Ureter (tissue), 1 donor: ENCODE measurements at regions not wholly inside any gene's neighbourhood (a gene's known extent, or its start where the extent isn't known, plus 50 kb on each side); places are given as distances from the start of the nearest gene placed in this dataset.
"Not testable (repeated sequence)": the region's sequence is repeated elsewhere in the genome, so short reads cannot be mapped to it uniquely, and the experiment has no call there.

Experiments
- DNase-seq: peaks from one replicate; pipeline ENCODE4 v3.0.0-alpha.2; 2020; ENCODE audit warnings: low spot score
- donor health status: DM: yes; HTN: yes; CAD: no.

DNA sequence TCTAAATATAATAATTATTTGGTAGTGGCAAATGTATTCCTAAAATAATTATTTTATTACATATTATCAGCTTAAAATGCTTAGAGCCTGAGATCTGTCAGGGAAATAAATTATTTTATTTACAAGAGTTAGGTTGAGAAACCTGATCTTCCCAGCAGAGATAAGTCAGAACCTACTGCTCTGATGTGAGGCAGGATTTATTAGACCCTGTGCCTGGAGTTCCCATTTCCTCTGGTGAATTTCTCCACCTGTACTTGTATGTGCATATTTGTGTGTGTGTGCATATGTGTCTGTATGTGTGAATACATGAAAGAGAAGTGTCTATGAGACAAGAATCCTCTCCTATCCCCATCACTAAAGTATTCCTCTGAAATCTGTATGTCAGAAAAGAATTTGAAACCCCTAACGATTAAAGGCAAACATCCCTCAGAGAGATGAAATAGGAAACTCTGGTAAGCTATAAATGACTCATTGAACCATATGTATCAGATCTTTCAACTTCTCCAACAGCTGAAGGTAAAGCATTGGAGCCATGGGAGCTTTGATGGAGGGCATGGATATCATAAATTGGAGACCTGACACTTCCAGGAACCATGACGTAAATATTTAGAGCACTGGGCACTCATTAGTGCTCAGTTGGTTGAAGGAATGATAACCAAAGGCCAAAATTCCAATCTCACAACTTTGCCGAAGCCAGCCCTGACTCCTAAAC, 190.9 kb downstream of the XPNPEP1 start:
- no peak for DNase-seq

DNA sequence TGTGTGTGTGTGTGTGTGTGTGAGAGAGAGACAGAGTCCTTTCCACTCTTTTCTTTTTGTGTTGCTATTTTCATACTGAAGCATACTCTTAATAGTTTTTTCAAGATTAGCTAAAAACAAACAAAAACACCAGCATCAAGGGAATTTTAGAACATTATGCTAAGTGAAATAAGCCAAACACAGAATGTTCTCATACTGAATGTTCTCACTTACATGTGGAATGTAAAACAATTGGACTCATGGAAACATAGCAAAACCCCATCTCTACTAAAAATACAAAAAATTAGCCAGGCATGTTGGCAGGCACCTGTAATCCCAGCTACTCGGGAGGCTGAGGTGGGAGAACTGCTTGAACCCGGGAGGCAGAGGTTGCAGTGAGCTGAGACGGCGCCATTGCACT, 193.4 kb downstream of the XPNPEP1 start:
- DNase-seq, result not testable (repeated sequence)

DNA sequence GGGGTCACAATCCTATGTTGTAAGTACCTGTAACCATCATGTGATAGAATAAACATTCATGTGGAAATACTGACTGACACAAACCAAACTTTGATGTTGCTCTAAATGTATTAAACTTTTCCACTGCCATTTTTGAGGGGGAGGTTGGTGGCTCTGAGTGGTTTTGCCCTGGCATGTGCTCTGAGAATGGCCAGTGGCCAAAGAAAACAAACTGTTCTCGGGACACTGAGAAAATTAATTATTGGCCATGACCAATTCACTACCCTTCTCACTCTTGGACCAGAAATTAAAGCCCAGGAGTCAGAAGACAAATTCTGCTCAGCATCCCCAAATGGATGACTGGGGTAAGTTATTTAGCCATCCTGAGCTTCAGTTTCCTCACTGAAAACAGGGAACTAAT, 195.9 kb downstream of the XPNPEP1 start:
- no peak for DNase-seq

DNA sequence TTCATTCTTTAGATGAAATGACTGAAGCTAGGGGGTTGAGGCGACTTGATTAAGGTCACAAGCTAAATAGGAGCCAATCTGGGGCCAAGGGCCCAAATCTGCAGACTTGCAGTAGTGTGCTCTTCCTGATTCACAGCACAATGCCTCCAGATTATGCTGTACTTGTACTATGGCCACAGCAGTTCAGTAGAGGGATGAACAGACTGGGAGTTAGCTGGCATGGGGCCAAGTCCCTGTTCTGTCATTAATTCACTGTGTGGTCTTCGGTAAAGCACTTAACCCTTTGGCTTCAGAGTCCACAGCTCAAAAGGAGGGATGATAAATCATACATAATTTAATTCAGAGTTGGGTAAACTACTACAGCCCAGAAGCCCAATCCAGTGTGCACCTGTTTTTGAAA, 196.8 kb downstream of the XPNPEP1 start:
- no peak for DNase-seq

DNA sequence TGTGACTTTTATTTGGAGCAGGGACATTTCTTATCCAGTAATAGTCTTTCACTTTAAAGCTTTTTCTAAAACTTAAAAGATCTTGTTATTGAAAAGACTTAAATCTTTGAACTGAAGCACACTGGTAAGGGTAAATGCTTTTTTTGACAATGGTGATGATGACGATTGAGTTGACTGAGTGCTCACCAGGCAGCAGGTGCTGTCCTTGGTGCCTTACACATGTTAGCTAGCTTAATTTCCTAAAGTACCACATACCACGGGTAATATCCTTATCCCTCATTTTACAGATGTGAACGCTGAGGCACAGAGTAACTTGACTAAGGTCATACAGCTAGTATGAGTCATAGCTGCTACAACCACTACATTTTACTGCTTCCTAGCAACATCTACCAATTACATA, 200.0 kb downstream of the XPNPEP1 start:
- DNase-seq, result no peak

DNA sequence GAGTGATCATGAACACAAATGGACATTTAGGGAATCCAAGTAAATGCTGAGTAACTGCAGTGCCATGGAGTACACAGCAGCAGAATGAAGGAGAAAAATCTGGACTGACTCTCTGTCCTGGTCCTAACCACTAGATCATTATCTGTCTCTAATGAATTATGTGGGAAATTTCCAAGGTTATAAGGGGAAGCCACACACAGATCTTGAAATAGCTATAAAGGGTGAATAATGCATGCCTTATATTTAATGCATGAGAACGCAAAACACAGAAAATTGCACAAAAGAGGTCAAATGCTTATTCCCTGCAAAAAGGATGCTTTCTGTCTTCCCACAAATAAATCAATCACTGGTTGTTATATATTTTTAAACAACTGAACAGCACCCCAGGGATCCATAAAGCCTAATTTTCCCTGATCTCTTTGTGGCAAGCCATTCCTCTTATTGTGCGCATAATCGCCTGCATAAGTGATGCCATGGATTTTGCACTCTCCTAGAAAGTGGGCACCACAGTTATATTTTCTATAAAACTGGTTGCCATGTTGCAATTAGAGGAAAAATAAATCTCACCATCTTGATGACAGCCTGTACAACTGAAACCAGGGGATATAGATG, 201.8 kb downstream of the XPNPEP1 start:
- no peak for DNase-seq

DNA sequence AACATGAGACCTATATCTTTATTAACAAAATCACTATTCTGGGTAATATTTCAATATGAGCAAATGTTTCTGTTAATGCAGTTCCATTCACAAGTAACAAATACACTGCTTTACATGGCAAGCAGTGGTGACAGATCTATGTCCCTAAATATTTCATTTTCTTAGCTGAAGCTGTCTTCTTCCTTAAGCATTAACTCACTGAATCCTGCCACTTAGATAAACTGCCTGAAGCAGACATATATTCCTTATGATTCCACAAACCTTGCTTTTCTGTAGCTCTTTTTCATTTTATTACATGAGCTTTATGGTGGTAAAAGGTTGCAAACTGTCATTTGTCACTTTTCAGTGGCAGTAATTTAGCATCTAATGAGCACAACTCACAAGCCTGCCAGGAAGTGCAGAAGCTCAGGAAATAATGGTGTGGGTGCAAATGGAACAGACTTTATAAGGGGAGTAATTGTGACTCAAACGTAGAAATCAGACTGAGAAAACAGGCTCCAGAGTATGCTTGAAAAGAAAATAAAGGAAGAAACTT, 217.2 kb downstream of the XPNPEP1 start:
- DNase-seq, result no peak

DNA sequence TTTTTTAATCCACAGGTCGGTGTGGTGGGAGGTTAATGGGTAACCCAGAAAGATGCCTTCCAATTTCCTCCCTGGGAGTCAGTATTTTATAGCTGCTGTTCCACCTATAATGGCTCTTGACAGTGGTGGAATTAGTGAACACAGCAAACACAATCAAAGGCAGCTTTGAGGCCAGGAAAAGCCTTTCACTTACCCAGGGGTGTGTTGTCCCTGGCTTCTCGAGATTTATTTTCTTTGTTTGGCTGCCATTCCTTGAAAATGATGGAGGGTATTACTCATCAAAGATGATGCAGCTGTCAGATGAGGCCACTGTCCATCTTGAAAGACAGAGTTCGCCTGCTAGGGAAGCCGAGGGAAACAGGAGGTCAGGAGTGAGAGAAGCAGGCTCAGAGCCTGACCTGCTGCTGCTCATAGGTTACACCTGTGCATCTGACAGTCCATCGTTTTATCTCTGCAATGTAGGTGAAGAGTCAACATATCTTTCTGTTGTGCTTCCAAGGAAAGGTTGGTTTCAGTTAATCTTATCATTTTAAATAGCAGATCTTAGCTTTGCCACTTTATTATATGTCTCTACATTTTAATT, 221.6 kb downstream of the XPNPEP1 start:
- no peak for DNase-seq

DNA sequence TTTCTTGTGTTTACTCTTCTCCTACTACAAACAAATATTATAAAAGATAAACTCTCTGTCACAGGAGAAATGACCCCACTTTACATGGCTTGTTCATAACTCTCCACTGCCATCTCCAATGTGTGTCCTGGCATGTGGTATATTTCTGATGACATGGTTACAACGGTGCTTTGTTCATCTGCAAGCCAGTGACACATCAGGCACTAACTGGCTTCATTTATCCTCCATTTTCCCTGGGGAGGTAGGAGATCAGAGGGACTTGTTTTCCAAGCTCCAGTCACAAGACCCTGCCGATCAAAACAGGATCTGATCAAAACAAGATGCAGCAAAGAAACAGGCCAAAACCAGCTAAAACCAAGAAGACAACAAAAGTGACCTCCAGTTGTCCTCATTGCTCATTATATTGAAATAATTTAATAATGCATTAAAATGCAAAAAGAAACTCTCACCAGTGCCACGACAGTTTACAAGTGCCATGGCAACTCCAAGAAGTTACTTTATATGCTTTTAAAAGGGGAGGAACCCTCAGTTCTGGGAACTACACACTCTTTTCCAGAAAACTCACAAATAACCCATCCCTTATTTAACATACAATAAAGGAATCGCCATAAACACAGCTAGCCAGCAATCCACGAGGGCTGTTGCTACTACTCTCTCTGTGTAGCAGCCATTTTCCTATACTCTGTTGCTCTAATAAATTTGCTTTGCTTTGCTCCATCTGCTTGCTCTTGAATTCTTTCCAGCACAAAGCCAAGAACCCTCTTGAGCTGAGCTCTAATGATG, 224.2 kb downstream of the XPNPEP1 start:
- no peak for DNase-seq

DNA sequence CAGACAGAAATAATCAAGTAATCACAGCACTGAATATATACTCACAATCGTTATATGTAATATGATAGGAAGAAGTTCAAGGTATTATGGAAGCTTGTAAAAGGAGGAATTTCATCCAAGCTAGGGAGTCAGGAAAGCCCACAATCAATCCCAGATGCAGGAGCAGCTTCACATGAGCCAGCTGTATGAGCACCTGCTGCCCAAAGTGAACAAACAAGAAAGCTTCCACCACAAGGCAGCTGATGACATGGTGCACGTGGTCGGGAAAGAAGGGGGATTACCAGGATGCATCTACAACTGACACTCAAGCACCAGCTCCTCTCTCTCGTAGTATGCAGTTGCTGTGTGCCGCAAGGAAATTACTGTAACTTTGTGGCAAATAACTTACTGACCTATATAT, 225.2 kb downstream of the XPNPEP1 start:
- no peak for DNase-seq

DNA sequence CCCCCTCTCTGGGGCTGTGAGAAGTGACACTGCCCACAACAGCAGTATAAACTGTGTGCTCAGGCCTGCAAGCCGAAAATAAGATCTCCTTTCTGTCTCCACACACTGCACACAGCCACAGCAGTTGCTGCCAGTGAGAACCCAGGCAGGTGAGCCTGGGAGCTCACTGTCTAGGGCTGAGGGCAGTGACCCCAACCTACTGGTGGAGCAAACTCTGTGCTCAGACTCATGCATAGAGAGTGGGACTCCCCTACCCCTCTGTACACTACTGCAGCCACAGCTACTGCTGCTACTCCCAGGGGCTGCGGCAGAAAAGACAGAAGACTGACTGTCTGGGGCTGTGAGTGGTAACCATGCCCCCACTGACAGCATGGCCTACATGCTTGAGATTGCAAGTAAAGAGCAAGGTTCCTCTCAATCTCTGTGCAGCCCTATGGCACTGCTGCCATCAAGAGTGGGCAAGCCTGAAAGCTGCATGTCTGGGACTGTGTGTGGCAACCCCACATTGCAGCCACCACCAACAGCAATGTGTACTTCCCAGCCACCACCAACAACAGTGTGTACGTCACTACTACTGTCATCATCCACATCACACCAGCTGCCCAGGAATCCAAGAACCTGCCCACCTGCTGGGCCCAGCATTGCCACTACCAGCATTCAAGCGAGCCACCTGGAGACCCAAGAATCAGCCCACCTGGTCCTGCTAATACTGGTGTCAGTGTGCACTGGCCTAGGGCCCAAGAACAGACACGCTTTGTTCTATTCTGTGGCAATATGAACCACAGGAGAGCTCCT, 226.1 kb downstream of the XPNPEP1 start:
- DNase-seq, result no peak

DNA sequence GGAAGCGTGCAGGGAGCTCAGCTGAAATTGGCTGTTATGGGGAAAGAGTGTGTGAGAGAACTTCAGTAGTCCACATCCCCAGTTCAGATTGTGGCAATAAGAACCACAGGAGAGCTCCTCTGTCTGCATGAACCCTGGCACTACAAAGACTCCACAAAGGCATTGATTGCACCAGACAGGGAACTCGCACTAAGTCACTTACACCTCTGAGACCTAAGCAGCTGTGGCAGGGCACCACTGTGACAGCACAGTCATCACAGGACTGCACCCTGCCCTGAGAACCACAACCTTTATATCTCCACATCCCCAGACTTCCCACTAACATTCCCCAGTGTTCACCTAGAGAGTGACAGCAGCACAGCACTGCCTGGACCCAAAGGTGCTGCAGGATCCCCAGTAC, 226.8 kb downstream of the XPNPEP1 start:
- DNase-seq, result no peak

DNA sequence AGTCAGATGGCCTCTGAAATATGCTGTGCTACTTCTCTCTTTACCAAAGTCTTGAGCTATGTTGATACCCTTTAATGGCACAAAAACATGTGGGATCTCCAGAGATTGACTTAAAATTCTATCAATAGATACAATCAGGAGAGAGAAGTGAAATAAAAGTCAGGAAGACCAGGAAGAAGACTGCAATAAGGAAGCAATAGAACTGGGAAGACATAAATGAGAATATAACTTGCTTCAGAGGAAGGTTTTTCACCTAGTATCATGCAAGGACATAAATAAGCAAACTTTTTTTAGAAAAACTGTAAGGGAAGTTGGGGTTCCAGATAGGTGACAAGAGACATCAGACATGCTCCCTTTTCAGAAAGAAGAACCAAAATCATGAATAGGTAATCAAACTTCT, 227.3 kb downstream of the XPNPEP1 start:
- DNase-seq, result no peak

DNA sequence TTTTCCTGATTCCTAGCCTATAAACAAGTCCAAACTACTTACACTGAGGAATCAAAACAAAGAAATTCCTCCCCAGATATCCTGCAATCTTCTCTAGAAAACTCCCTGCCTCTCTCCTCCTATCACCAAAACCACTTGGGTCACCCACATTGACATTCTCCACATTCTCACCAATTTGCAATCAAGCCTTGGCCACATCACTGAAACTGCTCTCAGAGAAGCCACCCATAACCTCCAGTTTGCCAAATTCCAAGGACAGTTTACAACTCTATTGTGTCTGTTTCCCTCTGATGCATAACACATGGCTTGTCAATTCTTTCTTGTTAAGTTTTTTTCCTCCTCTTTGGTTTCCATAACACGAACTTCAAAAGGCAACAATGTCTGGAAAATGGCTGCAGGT, 233.5 kb downstream of the XPNPEP1 start:
- no peak for DNase-seq

DNA sequence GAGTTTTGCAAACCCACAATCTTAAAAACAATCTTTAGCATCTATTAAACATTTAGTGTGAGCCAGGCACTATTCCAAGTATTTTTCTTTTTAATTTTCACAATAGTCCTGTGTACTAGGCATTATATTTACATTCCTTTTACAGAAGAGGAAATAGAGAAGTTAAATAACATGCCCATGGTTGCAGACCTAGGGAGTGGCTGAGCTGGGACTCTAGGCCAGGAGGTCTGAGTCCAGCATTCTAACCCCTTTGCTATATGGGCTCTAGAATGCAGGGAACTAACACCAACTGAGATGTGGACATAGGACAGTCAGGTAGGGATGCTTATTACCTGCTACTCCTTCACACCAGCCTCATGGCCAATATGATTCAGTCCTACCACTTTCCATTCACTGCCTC, 243.8 kb downstream of the XPNPEP1 start:
- no peak for DNase-seq

DNA sequence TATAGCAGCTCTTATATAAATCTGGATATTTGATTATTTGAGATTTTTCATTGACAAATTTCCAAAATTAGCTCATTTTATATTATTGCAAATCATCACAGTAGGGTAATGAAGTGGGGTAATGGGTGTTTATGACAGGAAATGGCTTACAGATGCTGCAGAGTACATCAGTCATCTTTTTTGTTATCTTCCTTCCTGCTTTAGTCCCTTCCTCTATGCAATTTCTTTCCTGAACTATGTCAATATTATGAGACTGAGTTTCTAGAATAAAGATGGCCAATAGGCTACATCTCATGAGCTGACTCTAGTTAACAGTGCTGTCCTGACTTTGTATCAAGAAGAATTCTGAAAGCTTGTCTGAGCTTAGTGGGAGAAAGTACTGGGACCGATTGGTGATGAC, 244.5 kb downstream of the XPNPEP1 start:
- DNase-seq, result no peak

DNA sequence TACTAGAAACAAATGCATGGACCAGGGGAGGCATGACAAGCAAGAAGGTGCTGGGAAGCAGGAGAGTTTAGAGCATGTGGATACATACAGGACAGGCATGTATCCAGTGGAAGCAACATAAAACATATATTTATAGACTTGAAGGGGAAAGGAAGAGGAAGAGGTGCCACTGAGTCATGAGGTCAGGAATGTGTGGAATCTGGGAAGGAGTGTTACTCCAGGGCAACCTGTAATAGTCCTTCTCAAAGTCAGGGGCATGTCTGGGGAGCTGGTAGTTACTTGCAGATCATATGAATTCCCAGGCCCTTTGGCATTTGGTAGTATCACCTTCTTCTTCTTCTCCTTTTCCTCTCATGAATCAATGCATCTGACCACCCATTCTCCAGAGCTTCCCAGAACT, 246.6 kb downstream of the XPNPEP1 start:
- DNase-seq, result no peak

DNA sequence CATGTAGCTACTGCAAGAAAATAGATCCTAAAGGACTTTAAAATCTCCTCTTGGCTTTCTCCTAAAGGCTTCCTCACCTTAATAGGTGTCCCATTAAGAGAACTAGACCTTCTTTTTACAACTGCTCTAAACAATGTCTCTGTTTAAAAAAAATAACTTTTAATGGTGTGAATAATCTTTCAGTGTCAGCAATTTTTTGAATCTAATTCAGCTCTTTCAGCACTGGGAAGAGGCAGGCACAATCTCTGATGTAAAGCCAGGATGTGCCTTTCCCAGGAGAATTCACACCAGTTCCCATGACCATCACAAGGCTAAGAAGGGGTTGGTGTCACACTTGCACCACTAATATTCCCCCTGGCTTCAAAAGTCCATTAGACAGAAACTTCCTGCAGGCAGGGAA, 254.6 kb downstream of the XPNPEP1 start:
- no peak for DNase-seq

DNA sequence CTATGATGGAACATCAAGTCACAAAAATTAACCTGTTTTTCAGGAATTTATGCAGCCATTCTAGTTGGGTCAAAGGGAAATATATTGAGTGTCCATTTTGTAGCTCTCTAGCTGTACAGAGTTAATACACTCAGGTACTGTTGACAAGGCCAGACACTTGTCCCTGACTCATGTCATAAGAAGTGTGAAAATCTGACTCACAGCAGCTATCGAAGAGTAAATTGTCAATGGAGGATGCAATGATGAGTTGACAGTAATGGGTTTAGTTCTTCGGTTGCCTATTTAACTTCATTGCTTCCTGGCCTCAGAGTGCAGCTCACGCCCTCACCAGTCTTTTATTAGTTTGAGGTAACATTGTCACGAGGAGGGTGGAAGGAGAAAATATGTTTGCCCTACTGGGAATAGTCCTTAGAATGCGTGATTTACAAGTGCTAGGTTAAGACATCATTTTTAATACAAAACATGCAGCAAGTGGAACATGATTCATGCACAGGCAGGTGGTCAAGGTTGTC, 255.1 kb downstream of the XPNPEP1 start:
- no peak for DNase-seq

DNA sequence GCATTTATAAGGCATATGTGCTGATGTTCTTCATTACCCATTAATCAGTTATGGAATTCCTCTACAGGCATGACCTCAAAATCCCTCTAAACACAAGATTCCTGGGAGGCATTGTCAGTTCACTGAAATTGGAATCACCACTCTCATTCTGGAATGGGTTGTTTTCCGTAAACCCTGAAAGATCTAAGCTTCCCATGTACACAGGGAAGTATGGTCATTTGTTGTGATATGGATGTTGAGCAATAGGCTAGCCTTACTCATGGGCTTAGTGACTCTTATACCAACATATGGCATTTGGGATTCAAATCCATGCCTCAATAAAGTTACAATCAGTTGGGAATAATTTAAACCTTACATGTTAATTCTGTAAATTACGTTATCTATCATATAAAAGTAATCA, 258.0 kb downstream of the XPNPEP1 start:
- DNase-seq, result no peak

DNA sequence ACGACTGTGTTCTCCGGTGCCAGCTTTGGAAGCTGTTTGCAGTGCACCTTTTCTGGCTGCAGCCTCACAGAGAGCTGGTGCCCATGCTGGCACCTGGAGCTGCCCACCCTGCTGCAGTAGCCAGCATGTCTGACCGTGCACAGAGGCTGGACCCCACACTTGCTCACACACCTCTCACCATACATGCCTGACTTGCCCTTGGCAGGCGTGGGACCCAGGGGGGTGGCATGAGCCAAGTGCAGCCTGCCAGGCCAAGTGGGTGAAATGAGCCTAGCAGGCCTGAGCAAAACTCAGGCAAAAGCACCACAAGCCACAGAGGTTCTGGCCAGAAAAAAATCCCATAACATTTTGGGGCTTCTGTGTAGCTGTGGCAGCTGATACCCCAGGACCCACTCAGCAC, 258.8 kb downstream of the XPNPEP1 start:
- DNase-seq, result no peak
